Retinal pigment epithelial cell (primary cell): ENCODE measurements at regions not wholly inside any gene's neighbourhood (a gene's known extent, or its start where the extent isn't known, plus 50 kb on each side); places are given as distances from the start of the nearest gene placed in this dataset.
"Not testable (repeated sequence)": the region's sequence is repeated elsewhere in the genome, so short reads cannot be mapped to it uniquely, and the experiment has no call there.

ENCODE experiments used
- DNase-seq: peaks from one replicate; pipeline ENCODE4 v3.0.0-alpha.2; 2010; ENCODE audit warnings: low read depth
- H3K4me3 ChIP-seq: 2 replicates; pipeline ENCODE4 v1.5.1; 2011; ENCODE audit warnings: mild to moderate bottlenecking, low read length, control low read depth, moderate library complexity
- CTCF ChIP-seq: conservative IDR thresholded peaks from 2 replicates; pipeline ENCODE4 v1.5.1; 2011; ENCODE audit warnings: low read depth, low read length, control low read depth, inconsistent platforms

GRCh38 chr11:50170115-50170514 lies 137.4 kb downstream of the OR4C45 start:
- TF ChIP-seq CTCF: no peak
- H3K4me3 ChIP-seq: no peak overlapping the region
- DNase-seq: no peak

- no peak for DNase-seq
- no peak for TF ChIP-seq CTCF
- no peak overlapping the region for H3K4me3 ChIP-seq
Measured at GRCh38 chr11:50174189-50174588, 141.5 kb downstream of the OR4C45 start.

GRCh38 chr11:50174975-50175374 lies 142.3 kb downstream of the OR4C45 start:
- no peak overlapping the region for H3K4me3 ChIP-seq
- no peak for DNase-seq
- no peak for TF ChIP-seq CTCF

- H3K4me3 ChIP-seq: no peak overlapping the region
- TF ChIP-seq CTCF: no peak
- no peak for DNase-seq
Measured at GRCh38 chr11:50178737-50179136, 146.1 kb downstream of the OR4C45 start.

- no peak overlapping the region for H3K4me3 ChIP-seq
- no peak for TF ChIP-seq CTCF
- no peak for DNase-seq
Measured at GRCh38 chr11:50181334-50181733, 148.7 kb downstream of the OR4C45 start.

- TF ChIP-seq CTCF: no peak
- no peak overlapping the region for H3K4me3 ChIP-seq
- no peak for DNase-seq
Measured at GRCh38 chr11:50182486-50182885, 149.8 kb downstream of the OR4C45 start.

- not testable (repeated sequence) for H3K4me3 ChIP-seq, DNase-seq
Measured at GRCh38 chr11:50183170-50183569, 150.5 kb downstream of the OR4C45 start.

- DNase-seq: no peak
- H3K4me3 ChIP-seq: no peak overlapping the region
- no peak for TF ChIP-seq CTCF
Measured at GRCh38 chr11:50186146-50186545, 153.5 kb downstream of the OR4C45 start.
